H9 (cell line): ENCODE measurements at regions not wholly inside any gene's neighbourhood (a gene's known extent, or its start where the extent isn't known, plus 50 kb on each side); places are given as distances from the start of the nearest gene placed in this dataset.

Experiments used
- DNase-seq: peaks from one replicate; pipeline ENCODE4 v3.0.0-alpha.2; 2017
- H2AFZ ChIP-seq: one replicate; pipeline ENCODE4 v1.6.1; 2013; ENCODE audit warnings: mild to moderate bottlenecking, low read length, control low read depth, moderate library complexity
- H2AK5ac ChIP-seq: 2 replicates; pipeline ENCODE4 v1.6.1; 2013; ENCODE audit warnings: low read length, control low read depth, mixed read lengths; ENCODE audit not compliant: insufficient read length
- H2BK120ac ChIP-seq: one replicate; pipeline ENCODE4 v1.6.1; 2013; ENCODE audit warnings: low read depth, mild to moderate bottlenecking, low read length, control low read depth, inconsistent platforms; ENCODE audit not compliant: poor library complexity, severe bottlenecking
- H2BK12ac ChIP-seq: 2 replicates; pipeline ENCODE4 v1.6.1; 2013; ENCODE audit warnings: low read length, control low read depth, mixed read lengths, low read depth; ENCODE audit not compliant: insufficient read length
- H2BK15ac ChIP-seq: 2 replicates; pipeline ENCODE4 v1.6.1; 2013; ENCODE audit warnings: low read depth, low read length, control low read depth
- H2BK20ac ChIP-seq: one replicate; pipeline ENCODE4 v1.6.1; 2013; ENCODE audit warnings: low read depth, mild to moderate bottlenecking, low read length, control low read depth, inconsistent platforms; ENCODE audit not compliant: poor library complexity, severe bottlenecking
- H2BK5ac ChIP-seq: 2 replicates; pipeline ENCODE4 v1.6.1; 2013; ENCODE audit warnings: low read length, control low read depth, mixed read lengths; ENCODE audit not compliant: insufficient read length
- H3K14ac ChIP-seq: 2 replicates; pipeline ENCODE4 v1.6.1; 2013; ENCODE audit warnings: low read length, control low read depth; ENCODE audit not compliant: insufficient read depth
- H3K18ac ChIP-seq: 2 replicates; pipeline ENCODE4 v1.6.1; 2013; ENCODE audit warnings: low read depth, mild to moderate bottlenecking, mixed read lengths, low read length, control low read depth; ENCODE audit not compliant: insufficient read length
- H3K23ac ChIP-seq: 2 replicates; pipeline ENCODE4 v1.6.1; 2013; ENCODE audit warnings: low read length, control low read depth, mixed read lengths, low read depth; ENCODE audit not compliant: insufficient read length
- H3K23me2 ChIP-seq: 2 replicates; pipeline ENCODE4 v1.6.1; 2013; ENCODE audit warnings: low read depth, mild to moderate bottlenecking, mixed read lengths, low read length, control low read depth; ENCODE audit not compliant: insufficient read length, poor library complexity, severe bottlenecking
- H3K27ac ChIP-seq: 2 replicates; pipeline ENCODE4 v1.5.1; 2013; ENCODE audit warnings: low read length, control low read depth, mixed read lengths, low read depth; ENCODE audit not compliant: insufficient read length
- H3K27me3 ChIP-seq: 2 replicates; pipeline ENCODE4 v1.6.1; 2013; ENCODE audit warnings: low read length, control low read depth, inconsistent platforms; ENCODE audit not compliant: insufficient read depth
- H3K4ac ChIP-seq: 2 replicates; pipeline ENCODE4 v1.6.1; 2013; ENCODE audit warnings: low read depth, mild to moderate bottlenecking, control low read depth, inconsistent platforms, low read length, moderate library complexity
- H3K4me1 ChIP-seq: 2 replicates; pipeline ENCODE4 v1.6.1; 2013; ENCODE audit warnings: low read length, control low read depth, inconsistent platforms; ENCODE audit not compliant: insufficient read depth
- H3K4me2 ChIP-seq: 2 replicates; pipeline ENCODE4 v1.6.1; 2013; ENCODE audit warnings: low read length, control low read depth, mixed read lengths; ENCODE audit not compliant: insufficient read length, insufficient read depth
- H3K56ac ChIP-seq: 2 replicates; pipeline ENCODE4 v1.6.1; 2013; ENCODE audit warnings: low read depth, mild to moderate bottlenecking, mixed read lengths, low read length, control low read depth; ENCODE audit not compliant: insufficient read length
- H3K79me1 ChIP-seq: 2 replicates; pipeline ENCODE4 v1.6.1; 2013; ENCODE audit warnings: low read depth, mild to moderate bottlenecking, moderate library complexity, low read length, control low read depth, inconsistent platforms; ENCODE audit not compliant: insufficient read depth, poor library complexity, severe bottlenecking
- H3K79me2 ChIP-seq: 2 replicates; pipeline ENCODE4 v1.6.1; 2013; ENCODE audit warnings: low read length, control low read depth, inconsistent platforms; ENCODE audit not compliant: insufficient read depth
- H3K9ac ChIP-seq: 2 replicates; pipeline ENCODE4 v1.6.1; 2013; ENCODE audit warnings: low read length, control low read depth, mixed read lengths; ENCODE audit not compliant: insufficient read length; ENCODE audit errors: extremely low read depth
- H3K9me3 ChIP-seq: one replicate; pipeline ENCODE4 v1.6.1; 2013; ENCODE audit warnings: low read depth, low read length, inconsistent platforms; ENCODE audit not compliant: control insufficient read depth
- H3T11ph ChIP-seq: one replicate; pipeline ENCODE4 v1.6.1; 2013; ENCODE audit warnings: mild to moderate bottlenecking, low read length, control low read depth, inconsistent platforms
- H4K20me1 ChIP-seq: one replicate; pipeline ENCODE4 v1.6.1; 2013; ENCODE audit not compliant: control insufficient read depth, insufficient read length, insufficient read depth
- H4K5ac ChIP-seq: 2 replicates; pipeline ENCODE4 v1.6.1; 2013; ENCODE audit warnings: low read depth, mild to moderate bottlenecking, mixed read lengths, low read length, control low read depth; ENCODE audit not compliant: insufficient read length
- H4K8ac ChIP-seq: replicated peaks from 2 replicates; pipeline ENCODE4 v1.6.1; 2013; ENCODE audit warnings: low read length, control low read depth, mixed read lengths, low read depth; ENCODE audit not compliant: insufficient read length
- H4K91ac ChIP-seq: 2 replicates; pipeline ENCODE4 v1.6.1; 2013; ENCODE audit warnings: low read depth, mild to moderate bottlenecking, moderate library complexity, mixed read lengths, low read length, control low read depth; ENCODE audit not compliant: insufficient read length
- H3K27ac Mint-ChIP-seq, 3 experiments: 2 replicates in 2 of 3; 3 replicates in 1 of 3; pipeline ENCODE4 v1.8.0; 2020 to 2021; ENCODE audit warnings: mixed read lengths in 3 of 3, mild to moderate bottlenecking in 1 of 3, moderate library complexity in 1 of 3
- H3K27me3 Mint-ChIP-seq: 2 replicates; pipeline ENCODE4 v1.8.0; 2021; ENCODE audit warnings: low read depth, mild to moderate bottlenecking, moderate library complexity, mixed read lengths
- H3K36me3 Mint-ChIP-seq, 3 experiments: 2 replicates in 2 of 3; 3 replicates in 1 of 3; pipeline ENCODE4 v1.8.0; 2020 to 2021; ENCODE audit warnings: low read depth in 3 of 3, mixed read lengths in 3 of 3; ENCODE audit not compliant: insufficient read depth in 1 of 3
- H3K4me1 Mint-ChIP-seq, 2 experiments: 2 replicates each; pipeline ENCODE4 v1.8.0; 2020; ENCODE audit warnings: mixed read lengths in 2 of 2
- H3K4me3 Mint-ChIP-seq, 2 experiments: 2 replicates in 1 of 2; 3 replicates in 1 of 2; pipeline ENCODE4 v1.8.0; 2020 to 2021; ENCODE audit warnings: mild to moderate bottlenecking in 2 of 2, mixed read lengths in 2 of 2, moderate library complexity in 1 of 2
- H3K9me3 Mint-ChIP-seq, 2 experiments: 2 replicates in 1 of 2; 3 replicates in 1 of 2; pipeline ENCODE4 v1.8.0; 2020; ENCODE audit warnings: mild to moderate bottlenecking in 2 of 2, mixed read lengths in 2 of 2, moderate library complexity in 1 of 2
- WGBS: extraction: QIAGEN DNeasy Blood & Tissue Kit; methylation state at CpG from one replicate; pipeline ENCODE4 v1.1.7; 2013; ENCODE audit warnings: missing lambda C conversion rate, low lambda C conversion rate, mixed read lengths; ENCODE audit not compliant: insufficient read length; ENCODE audit errors: extremely low coverage; 5-methylcytosine and 5-hydroxymethylcytosine counted together
- TF ChIP-seq, protein P1 (sequence below): fragments of 200-600 bp; sonication (generic); conservative IDR thresholded peaks from 3 replicates; pipeline ENCODE4 v1.8.0; 2021; ENCODE audit warnings: antibody characterized with exemption, mild to moderate bottlenecking

DNA sequence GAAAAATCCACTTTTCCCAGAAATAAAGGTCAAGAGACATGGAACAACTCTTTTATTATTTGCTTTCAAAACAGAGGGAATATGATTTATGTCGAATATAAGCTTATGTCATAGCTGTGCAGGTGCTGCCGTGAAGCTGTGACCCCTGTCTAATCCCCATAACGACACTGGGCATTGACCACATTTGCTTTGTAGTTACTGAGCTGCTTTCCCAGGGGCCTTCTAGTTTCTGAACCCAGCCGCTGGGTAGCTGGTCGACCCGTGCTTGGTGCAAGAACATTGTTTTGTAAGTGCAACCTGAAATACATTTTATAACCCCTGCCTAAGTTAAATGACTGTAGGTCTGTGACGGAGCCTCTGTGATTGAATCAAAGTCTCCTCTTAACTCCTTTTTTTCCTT lies 144.9 kb upstream of the HDAC9 start:
- Histone ChIP-seq H3K27me3 (no peaks in the 10 kb centered on the region), H2BK5ac (no peak overlapping the region), H3T11ph (no peak overlapping the region), H3K4me2 (no peak overlapping the region), H3K14ac (no peak overlapping the region), H2BK15ac (no peak overlapping the region), H3K9ac (no peak overlapping the region), H4K91ac (no peak overlapping the region), H3K4ac (no peak overlapping the region), H3K27ac (no peak overlapping the region), H3K4me1 (no peaks in the 10 kb centered on the region), H3K79me1 (no peaks in the 10 kb centered on the region), H3K23me2 (no peaks in the 10 kb centered on the region), H2BK20ac (no peak overlapping the region), H2BK120ac (no peak overlapping the region), H3K79me2 (no peaks in the 10 kb centered on the region), H2BK12ac (no peak overlapping the region), H4K20me1 (no peaks in the 10 kb centered on the region), H3K9me3 (no peaks in the 10 kb centered on the region), H3K56ac (no peak overlapping the region), H4K5ac (no peak overlapping the region), H3K18ac (no peak overlapping the region), H3K23ac (no peak overlapping the region), H2AFZ (no peak overlapping the region), H4K8ac (no peak overlapping the region), H2AK5ac (no peak overlapping the region)
- Mint-ChIP-seq H3K27ac (no peak overlapping the region), H3K4me3 (no peak overlapping the region), H3K27me3 (no peaks in the 10 kb centered on the region), H3K9me3 (no peaks in the 10 kb centered on the region), H3K4me1 (peaks cover 8% of the 10 kb centered on the region in 2 experiments), H3K36me3 (no peaks in the 10 kb centered on the region)
- DNase-seq = no peak
- TF ChIP-seq, protein P1, sequence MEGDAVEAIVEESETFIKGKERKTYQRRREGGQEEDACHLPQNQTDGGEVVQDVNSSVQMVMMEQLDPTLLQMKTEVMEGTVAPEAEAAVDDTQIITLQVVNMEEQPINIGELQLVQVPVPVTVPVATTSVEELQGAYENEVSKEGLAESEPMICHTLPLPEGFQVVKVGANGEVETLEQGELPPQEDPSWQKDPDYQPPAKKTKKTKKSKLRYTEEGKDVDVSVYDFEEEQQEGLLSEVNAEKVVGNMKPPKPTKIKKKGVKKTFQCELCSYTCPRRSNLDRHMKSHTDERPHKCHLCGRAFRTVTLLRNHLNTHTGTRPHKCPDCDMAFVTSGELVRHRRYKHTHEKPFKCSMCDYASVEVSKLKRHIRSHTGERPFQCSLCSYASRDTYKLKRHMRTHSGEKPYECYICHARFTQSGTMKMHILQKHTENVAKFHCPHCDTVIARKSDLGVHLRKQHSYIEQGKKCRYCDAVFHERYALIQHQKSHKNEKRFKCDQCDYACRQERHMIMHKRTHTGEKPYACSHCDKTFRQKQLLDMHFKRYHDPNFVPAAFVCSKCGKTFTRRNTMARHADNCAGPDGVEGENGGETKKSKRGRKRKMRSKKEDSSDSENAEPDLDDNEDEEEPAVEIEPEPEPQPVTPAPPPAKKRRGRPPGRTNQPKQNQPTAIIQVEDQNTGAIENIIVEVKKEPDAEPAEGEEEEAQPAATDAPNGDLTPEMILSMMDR = no peak
- WGBS = no CpG with 5 or more reads among the region's 7 CpGs
